ENCODE measurements at regions not wholly inside any gene's neighbourhood (a gene's known extent, or its start where the extent isn't known, plus 50 kb on each side); places are given as distances from the start of the nearest gene placed in this dataset.

DNA sequence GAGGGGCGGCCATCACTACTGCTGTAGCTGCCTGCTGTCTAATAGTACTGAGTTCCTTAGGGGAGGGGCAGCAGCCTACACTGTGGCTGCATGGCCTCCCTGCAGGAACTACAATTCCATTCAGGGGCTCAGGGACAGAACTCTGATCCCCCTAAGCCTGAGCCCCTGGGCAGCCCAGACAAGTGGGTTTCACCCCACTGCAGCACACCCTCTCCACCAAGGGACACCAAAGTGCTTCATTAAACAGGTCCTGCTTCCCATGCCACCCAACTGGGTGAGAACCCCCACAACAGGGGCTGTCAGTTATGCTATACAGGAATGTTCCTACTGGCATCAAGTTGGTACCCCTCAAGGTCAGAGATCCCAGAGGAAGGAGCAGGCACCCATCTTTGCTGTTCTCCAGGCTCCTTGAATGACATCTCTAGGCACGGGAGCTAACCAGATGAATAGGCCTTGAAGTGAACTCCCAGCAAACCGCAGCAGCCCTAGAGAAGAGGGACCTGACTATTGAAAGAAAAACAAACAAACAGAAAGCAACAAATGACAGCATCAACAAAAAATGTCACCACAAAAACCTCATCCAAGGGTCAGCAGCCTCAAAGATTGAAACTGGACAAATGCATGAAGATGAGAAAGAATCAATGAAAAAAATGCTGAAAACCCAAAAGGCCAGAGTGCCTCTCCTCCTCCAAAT, 437.4 kb downstream of the NUF2 start:
- DNase-seq = no peak

DNA sequence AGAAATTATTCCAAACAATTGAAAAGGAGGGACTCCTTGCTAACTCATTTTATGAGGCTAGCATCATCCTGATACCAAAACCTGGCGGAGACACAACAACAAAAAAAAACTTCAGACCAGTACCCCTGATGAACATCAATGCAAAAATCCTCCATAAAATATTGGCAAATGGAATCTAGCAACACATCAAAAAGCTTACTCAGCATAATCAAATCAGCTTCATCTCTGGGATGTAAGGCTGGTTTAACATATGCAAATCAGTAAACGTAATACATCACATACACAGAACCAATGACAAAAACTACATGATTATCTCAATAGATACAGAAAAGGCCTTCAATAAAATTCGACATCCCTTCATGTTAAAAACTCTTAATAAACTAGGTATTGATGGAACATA, 440.1 kb downstream of the NUF2 start:
- no peak for DNase-seq

DNA sequence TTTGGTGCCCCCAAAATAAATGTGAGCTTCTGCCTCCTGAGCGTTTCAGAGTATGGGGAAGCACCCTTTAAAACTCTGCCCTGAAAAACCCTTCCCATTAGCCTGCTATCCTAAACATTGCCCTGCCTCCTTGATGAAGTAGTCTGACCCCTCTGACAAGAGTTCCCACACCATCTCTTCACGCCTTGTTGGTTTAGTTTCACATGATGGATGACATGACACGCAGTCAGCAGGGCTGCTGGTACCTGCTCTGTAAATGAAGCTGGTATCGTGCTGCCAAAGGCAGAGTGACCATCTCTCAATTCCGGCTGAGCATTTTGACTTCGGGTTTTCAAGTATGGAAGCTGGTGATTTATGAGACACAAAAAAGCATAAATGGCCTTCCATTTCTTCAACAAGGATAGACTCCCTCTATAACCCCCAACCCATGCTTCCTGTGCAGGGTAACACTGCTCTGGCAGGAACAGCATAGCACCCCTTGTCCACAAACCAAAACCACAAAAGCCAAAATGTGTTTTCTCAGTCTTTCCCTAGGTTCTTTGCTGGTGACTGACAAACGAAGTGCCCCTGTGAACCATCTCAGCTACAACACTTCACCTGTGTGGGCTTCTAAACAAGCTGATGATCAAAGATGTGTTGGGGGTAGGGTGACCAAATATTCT, 444.6 kb downstream of the NUF2 start:
- no peak for DNase-seq

DNA sequence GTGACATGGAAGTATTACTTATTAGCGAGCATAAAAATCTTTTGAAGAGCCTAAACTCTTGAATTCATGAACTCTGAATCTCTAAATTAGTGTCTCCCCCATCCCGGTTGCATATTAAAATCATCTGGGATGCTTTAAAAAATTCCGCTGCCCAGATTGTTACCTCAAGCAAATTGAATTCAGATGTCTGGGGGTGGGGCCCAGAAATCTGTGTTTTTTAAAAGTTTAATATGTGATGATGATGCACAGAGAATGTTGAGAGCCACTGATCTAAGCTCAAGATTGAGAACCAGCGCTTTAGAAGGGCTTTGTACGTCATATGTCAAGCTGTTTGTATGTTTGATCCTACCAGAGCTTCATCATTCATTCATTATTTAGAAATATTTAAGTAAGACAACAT, 446.8 kb downstream of the NUF2 start:
- no peak for DNase-seq

DNA sequence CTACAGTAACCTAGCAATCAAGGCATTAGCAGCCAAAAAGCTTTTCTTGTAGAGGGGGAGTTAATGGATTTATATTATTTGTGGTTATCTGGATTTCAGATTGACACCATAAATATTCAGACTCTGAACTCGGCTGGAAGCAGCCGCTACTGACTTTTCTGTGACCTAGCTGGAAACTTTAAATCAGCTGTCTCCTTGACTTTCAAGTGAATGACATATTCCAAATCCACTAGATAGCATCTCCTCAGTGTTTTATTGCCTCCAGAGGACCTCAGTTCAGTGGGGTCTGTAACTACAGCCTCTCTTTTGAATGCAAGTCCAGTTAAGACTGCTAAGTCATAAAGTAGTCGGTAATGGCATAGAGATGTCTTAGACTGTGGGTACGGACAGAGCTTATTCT, 448.5 kb downstream of the NUF2 start:
- DNase-seq = no peak

GRCh38 chr1:163771637-163772036, 449.9 kb downstream of the NUF2 start:
- no peak for DNase-seq

GRCh38 chr1:163772246-163772645, 450.5 kb downstream of the NUF2 start:
- no peak for DNase-seq

DNA sequence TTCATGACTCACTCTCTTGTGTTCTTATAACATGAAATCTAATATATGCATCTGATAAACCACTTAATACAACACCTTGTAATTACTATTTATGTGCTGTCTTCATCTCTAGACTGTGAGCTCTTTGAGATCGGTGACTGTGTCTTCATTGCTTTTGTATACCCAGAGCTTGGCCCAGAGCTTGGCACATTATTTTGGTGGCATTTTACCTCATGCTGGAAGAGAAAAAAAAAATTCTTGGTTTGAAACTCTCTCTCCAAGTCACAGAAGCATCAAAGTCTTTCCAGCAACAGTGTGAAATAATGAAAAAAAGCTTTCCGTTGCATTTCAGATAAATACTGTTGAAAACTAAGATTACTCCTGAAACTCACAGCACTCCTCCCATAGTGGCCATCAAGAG, 451.6 kb downstream of the NUF2 start:
- no peak for DNase-seq

DNA sequence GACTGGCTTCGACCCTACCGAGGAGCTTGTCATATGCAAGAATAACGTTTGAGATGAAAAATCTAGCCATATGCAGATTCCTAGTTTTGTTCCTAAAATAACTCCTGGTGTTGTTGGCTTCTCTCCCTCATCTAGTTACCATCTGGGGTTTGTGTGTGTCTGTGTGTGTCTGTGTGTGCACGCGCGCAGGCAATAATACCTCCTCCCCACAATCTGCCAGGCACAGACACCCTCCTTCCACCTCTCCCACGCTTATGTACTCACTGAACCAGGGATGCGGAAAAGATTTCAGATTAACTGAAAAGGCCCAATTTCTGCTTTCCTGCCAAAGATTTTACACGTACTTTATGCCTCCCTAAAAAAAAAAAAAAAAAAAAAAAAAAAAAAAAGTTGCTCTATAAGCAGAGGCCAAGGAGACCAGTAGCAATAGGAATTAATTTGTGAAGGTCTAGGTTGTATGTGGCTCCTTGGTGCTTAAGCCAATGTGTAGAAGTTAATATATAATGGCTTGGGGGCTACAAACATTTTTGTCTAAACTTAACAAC, 452.7 kb downstream of the NUF2 start:
- no peak for DNase-seq

DNA sequence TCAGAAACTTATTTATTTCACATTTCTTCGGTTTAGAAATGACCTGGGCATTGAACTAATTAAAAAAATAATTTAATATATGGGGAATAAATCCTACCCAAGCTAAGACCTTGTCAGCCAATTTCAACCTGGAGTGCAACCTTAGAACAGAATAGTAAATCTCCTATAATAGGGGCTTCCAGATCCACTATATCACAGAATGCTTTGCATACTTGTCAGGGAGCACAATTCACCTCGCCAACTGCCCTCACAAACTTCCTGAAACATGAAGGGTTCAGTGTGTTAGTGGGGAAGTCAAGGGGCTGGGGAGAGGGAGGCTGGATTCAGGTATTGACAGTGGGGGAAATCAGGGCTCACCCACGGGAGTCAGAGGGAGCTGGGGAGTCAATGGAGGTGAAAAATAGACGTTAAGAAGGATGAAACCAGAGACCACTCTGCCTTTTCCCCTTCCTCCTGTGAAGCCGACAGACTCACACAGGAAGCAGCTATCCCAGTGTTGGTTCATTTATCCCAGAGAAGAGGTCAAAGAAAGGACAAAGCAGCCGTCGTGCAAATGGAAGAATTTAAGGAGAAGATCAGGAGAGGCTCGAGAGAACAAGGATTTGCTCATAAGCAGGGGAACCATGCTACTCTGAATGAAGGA, 453.3 kb downstream of the NUF2 start:
- DNase-seq = no peak

DNA sequence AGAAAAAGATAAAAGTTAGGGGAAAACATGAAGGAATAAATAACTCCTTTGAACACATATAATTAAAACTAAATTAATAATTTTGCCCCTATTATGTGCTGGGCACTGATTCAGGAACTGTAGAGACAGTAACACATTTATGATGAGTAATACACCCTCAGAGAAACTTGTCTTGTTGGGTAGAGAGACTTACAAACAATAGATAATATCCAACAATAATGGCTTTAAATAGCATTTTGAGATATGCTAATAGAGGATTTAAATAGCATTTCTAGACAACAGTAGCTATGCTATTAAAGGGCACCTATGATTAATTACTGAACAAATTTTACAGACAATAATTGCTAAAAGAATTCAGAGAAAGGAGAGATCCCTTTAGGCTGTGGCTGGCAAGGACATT, 455.5 kb downstream of the NUF2 start:
- DNase-seq = no peak

DNA sequence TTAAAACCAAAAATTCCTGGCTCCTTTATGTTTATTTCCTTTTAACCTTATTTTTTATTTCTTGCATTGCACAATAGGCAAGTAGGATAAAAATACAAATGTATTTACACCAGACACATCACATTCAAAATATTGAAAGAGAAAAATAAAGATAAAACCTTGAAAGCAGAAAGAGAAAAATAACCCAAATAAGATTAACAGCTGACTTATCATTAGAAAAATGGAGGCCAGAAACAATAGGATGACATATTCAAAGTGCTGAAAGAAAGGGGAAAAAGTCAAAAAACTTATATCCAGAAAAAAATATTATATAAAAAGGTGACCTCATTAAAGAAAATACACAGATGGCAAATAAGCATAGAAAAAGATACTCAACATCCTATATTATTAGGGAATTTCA, 459.4 kb downstream of the NUF2 start:
- no peak for DNase-seq

- DNase-seq = no peak
Measured at GRCh38 chr1:163785868-163786405, 464.2 kb downstream of the NUF2 start.

- no peak for DNase-seq
Measured at GRCh38 chr1:163789911-163790310, 468.2 kb downstream of the NUF2 start.

DNA sequence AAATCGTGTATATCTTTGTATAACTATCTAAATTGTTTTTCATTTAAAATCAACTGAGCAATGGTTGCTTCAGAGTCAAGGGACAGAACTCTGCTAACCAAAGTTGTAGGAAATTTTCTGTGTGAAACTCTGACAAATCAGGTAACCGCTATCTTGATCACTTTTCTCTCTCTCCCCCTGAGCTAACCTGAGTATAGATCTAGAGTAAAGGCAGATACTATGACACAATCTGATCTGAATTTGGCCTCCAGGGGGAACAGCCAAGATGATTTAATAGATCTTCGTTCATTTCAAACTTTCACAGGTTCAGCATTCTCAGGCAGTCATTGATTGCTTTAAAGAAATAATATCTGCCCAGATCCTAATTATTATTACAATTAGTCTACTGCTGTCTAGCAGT, 472.8 kb downstream of the NUF2 start:
- no peak for DNase-seq

- DNase-seq = peak; percentile 23
Measured at GRCh38 chr1:163796394-163796821, 474.7 kb downstream of the NUF2 start.

DNA sequence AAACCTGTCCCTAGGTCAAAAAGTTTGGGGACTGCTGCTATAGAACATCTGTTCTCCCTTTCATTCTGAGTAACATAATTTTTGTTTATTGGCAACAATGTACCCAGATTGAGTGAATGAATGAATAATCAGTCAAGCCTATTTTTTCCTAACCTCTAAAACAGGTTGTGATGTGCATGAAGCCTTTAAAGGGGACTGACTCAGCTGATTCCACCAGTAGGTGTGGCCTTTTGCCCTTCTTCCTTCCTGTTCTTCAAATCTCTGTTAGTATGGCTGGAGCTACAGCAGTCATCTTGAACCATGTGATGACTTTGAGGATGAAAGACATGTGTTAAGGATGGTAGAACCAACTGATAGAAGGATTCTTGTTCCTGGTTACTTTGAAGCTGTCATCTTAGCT, 476.1 kb downstream of the NUF2 start:
- no peak for DNase-seq

DNA sequence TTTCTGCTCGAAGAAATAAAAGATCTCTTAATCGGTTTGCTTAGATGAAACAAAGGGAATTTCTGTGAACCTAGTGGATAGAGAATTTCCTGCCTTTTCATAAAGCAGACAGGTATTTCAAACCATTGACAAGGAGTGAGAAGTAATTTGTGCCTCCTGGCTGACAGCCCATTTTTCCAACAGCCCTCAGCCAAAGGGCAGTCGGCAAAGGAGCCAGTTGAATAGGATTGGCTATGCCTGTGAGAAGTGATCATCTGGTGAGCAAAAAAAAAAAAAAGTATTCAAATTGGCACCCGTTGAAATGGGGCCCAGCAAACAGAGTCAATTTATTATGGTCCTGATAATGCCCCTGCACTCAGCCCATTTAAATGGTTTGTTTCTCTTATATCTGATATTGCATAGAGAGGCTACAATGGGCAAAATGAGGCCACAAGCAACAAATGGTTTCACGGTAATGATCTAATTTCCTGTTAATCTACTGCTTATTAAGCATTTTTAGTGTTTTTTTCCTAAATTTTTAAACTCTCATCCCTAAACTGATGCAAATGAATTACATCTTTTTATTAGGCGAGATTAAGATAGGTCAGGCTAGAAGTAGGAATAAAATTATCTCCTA, 477.5 kb downstream of the NUF2 start:
- DNase-seq = no peak

GRCh38 chr1:163807331-163808049, 485.7 kb downstream of the NUF2 start:
- DNase-seq = no peak

DNA sequence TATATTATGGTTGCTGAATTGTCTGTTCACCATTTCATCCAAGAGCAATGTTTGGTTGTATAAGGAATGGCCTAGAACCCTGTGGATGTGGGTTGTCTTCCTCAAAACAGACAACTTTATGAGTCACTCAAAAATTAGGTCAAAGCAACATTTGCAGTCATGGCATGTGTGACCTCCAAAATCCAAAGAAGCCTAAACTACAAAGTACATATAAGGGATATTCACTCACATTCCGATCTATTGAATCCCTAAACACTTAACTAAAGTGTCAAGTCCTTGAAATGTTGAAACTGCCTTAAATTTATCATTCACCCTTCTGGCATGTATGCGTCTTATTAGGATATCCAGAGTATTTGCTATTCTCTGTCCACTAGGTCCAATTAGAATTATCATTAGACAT, 491.5 kb downstream of the NUF2 start:
- DNase-seq = no peak

GRCh38 chr1:163820226-163820625, 498.5 kb downstream of the NUF2 start:
- DNase-seq = no peak

- DNase-seq = no peak
Measured at GRCh38 chr1:163820766-163821165, 499.0 kb downstream of the NUF2 start.

GRCh38 chr1:163821679-163822078, 499.9 kb downstream of the NUF2 start:
- DNase-seq = no peak

All from NCI-H1436 (cell line).